ENCODE measurements at regions not wholly inside any gene's neighbourhood (a gene's known extent, or its start where the extent isn't known, plus 50 kb on each side); places are given as distances from the start of the nearest gene placed in this dataset.
"Not testable (repeated sequence)": the region's sequence is repeated elsewhere in the genome, so short reads cannot be mapped to it uniquely, and the experiment has no call there.

DNA sequence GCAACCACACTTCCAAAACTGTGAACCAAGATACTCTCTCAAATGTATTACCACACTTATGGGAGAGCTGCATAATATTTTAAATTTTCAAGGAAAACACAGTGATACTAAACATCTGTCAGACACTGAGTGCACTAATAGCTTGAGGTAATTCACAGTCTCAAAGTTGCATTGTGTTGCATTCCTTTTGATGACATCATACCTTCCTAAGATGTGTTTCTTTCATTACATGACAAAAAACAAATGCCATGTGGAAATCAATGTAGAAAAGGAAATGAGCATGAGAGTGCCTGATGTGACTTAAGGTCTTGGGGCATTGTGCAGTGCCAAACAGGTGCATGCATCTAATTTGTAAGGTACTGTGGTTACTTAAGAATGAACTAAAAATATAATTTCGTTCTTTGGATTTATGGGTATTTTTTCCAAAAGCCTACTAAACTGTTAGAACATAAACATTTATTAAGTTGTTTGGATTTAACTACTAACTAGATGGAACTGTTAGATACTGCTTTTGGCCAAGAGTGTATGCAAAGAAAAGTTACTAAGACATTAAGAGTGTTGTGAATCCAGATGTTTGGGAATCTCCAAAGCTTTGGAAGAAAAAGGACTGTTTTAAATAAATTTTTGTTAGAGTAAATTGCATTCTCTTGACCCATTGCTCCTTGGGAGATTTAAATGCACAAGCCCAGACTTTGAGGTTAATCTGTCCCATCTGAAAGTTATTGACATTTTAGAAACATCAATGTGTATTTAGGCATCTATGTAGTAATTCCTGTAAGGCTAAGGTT lies 496.2 kb upstream of the SEMA3D start:
- DNase-seq: no peak
- Histone ChIP-seq H3K36me3 (no peaks in the 10 kb centered on the region), H3K27me3 (no peaks in the 10 kb centered on the region), H3K4me1 (no peaks in the 10 kb centered on the region), H3K9me3 (no peaks in the 10 kb centered on the region), H3K27ac (no peak overlapping the region), H3K4me3 (replicated peaks in 1 of 3) (no peak overlapping the region)
- 81 to 89% methylated on average over 1 of the region's 1 CpG for WGBS, 2 donors
- intact Hi-C loops (cut with DNase I): no loop called here
- TF ChIP-seq POLR2A (IDR thresholded peaks at IDR 0.05) (no peak), CTCF (IDR thresholded peaks at IDR 0.05) (no peak)

DNA sequence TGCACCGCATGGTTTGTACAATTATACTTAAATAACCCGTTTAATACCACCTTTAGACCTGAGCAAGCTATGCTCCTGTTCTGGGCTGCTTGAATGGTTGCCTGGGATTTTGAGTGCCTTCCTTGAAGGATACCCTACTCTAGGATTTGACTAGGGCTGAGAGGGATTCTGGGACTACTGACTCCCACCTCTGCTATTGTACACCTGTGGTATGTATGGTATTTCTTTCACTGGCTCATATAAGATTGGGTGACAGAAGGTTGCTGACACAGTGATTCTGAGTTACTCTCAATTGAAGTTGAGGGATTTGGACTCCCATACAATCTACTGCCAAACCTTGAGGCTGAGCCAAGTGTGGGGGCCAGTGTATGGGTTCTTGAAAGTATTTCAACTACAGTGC lies 494.4 kb upstream of the SEMA3D start:
- TF ChIP-seq POLR2A (IDR thresholded peaks at IDR 0.05) (no peak), CTCF (IDR thresholded peaks at IDR 0.05) (no peak)
- no peak for DNase-seq
- Histone ChIP-seq H3K4me1 (no peaks in the 10 kb centered on the region), H3K4me3 (replicated peaks in 1 of 3) (no peak overlapping the region), H3K27ac (no peak overlapping the region), H3K36me3 (no peaks in the 10 kb centered on the region), H3K9me3 (no peaks in the 10 kb centered on the region), H3K27me3 (no peaks in the 10 kb centered on the region)
- intact Hi-C loops (cut with DNase I): no loop called here
- 29 to 52% methylated on average over 2 of the region's 2 CpGs for whole genome bisulfite sequencing, 2 donors

- H3K27ac ChIP-seq; DNase-seq; H3K9me3 ChIP-seq; H3K36me3 ChIP-seq; H3K4me1 ChIP-seq; intact Hi-C loops (cut with DNase I); H3K4me3 ChIP-seq (replicated peaks in 1 of 3); H3K27me3 ChIP-seq: not testable (repeated sequence)
- 95% methylated on average over 2 of the region's 2 CpGs for WGBS, 2 donors
These were observed 488.2 kb upstream of the SEMA3D start for GRCh38 chr7:85675093-85675492.

- Histone ChIP-seq H3K27ac (no peak overlapping the region), H3K9me3 (no peaks in the 10 kb centered on the region), H3K27me3 (no peaks in the 10 kb centered on the region), H3K36me3 (no peaks in the 10 kb centered on the region), H3K4me3 (replicated peaks in 1 of 3) (no peak overlapping the region), H3K4me1 (no peaks in the 10 kb centered on the region)
- 80 to 85% methylated on average over 2 of the region's 2 CpGs for WGBS, 2 donors
- intact Hi-C loops (cut with DNase I): no loop called here
- no peak for TF ChIP-seq POLR2A (IDR thresholded peaks at IDR 0.05)
- no peak for TF ChIP-seq CTCF (IDR thresholded peaks at IDR 0.05)
- DNase-seq: no peak
These were observed 487.0 kb upstream of the SEMA3D start for GRCh38 chr7:85673876-85674275.

- H3K4me3 ChIP-seq (replicated peaks in 1 of 3): no peak overlapping the region
- 87 to 90% methylated on average over 3 of the region's 3 CpGs for WGBS, 2 donors
- DNase-seq: no peak
- intact Hi-C loops (cut with DNase I): no loop called here
- TF ChIP-seq CTCF (IDR thresholded peaks at IDR 0.05) (no peak), POLR2A (IDR thresholded peaks at IDR 0.05) (no peak)
- no peaks in the 10 kb centered on the region for H3K27me3 ChIP-seq
- no peaks in the 10 kb centered on the region for H3K36me3 ChIP-seq
- no peaks in the 10 kb centered on the region for H3K4me1 ChIP-seq
- H3K9me3 ChIP-seq: no peaks in the 10 kb centered on the region
- no peak overlapping the region for H3K27ac ChIP-seq
These were observed 482.4 kb upstream of the SEMA3D start for GRCh38 chr7:85669225-85669624.
